ENCODE measurements at regions not wholly inside any gene's neighbourhood (a gene's known extent, or its start where the extent isn't known, plus 50 kb on each side); places are given as distances from the start of the nearest gene placed in this dataset.

- TF ChIP-seq DZIP1 (CRISPR knock-in tag; IDR thresholded peaks at IDR 0.05) (no peak), MEIS2 (CRISPR knock-in tag; IDR thresholded peaks at IDR 0.05) (no peak), KAT7 (CRISPR knock-in tag; IDR thresholded peaks at IDR 0.05; ENCODE audit: borderline replicate concordance) (no peak), KDM5A (IDR thresholded peaks at IDR 0.05; ENCODE audit: borderline replicate concordance, low read length) (no peak)
Observed at GRCh38 chr1:22333516-22334121, 118.0 kb upstream of the ZBTB40 start (continued).

- peak; percentile 28 for DNase-seq (ENCODE audit: low spot score)
- BruUV-seq (replicated peaks): no TSS peak
- no peak for ATAC-seq
- Histone ChIP-seq H3K4me2 (ENCODE audit: low read depth, low read length) (no peak overlapping the region), H2AFZ (ENCODE audit: low read length) (no peak overlapping the region), H3K27ac (ENCODE audit: extremely low read length, insufficient read depth, low read length) (no peak overlapping the region), H3K4me3 (replicated peaks in 1 of 3; ENCODE audit: insufficient read depth in 1 of 3, low read depth in 2 of 3, low read length in 3 of 3) (no peak overlapping the region), H3K27me3 (ENCODE audit: control insufficient read depth in 1 of 2, insufficient read depth in 2 of 2, low read length in 2 of 2) (peaks cover 3 to 47% of the 10 kb centered on the region in 2 experiments), H3K4me1 (ENCODE audit: insufficient read depth, low read length) (peaks cover 24% of the 10 kb centered on the region), H3K79me2 (ENCODE audit: insufficient read depth, low read length) (no peaks in the 10 kb centered on the region), H4K20me1 (ENCODE audit: insufficient read depth, low read length) (no peaks in the 10 kb centered on the region), H3K9ac (ENCODE audit: insufficient read depth, low read depth, low read length) (no peak overlapping the region), H3K36me3 (replicated peaks in 1 of 2; ENCODE audit: control insufficient read depth in 1 of 2, insufficient read depth in 2 of 2, low read length in 2 of 2) (no peaks in the 10 kb centered on the region), H3K9me3 (ENCODE audit: low read length) (no peaks in the 10 kb centered on the region)
- FAIRE-seq: no peak
- intact Hi-C loops (cut with micrococcal nuclease; ENCODE audit: unreplicated experiment) (no loop called here), in situ Hi-C loops (cut with HindIII; ENCODE audit: extremely low pct_ligation_motif_present, low pct_unique_long_range_greater_than_20kb) (no loop called here)
- ChIA-PET CTCF (ENCODE audit: low intra/inter-chr PET ratio, low total read pairs) (no interaction called here), POLR2A (no interaction called here)
- WGBS (ENCODE audit: low lambda C conversion rate): 0% methylated on average over 5 of the region's 6 CpGs
- TF ChIP-seq ZNF280B (CRISPR knock-in tag; IDR thresholded peaks at IDR 0.05; ENCODE audit: borderline replicate concordance) (no peak), SRSF1 (optimal IDR thresholded peaks at IDR 0.05; ENCODE audit: low read depth, low read length) (no peak), ZBTB43 (CRISPR knock-in tag; conservative IDR thresholded peaks at IDR 0.05) (peak; percentile 56; the same call in 1 of the 2 replicates), ZNF33B (CRISPR knock-in tag; IDR thresholded peaks at IDR 0.05) (no peak), DR1 (CRISPR knock-in tag; IDR thresholded peaks at IDR 0.05) (no peak), GABPA (IDR thresholded peaks at IDR 0.05; ENCODE audit: low read depth, low read length) (no peak), GABPA (CRISPR knock-in tag; IDR thresholded peaks at IDR 0.05; ENCODE audit: low read depth) (peak; percentile 53), NFIB (CRISPR knock-in tag; IDR thresholded peaks at IDR 0.05; ENCODE audit: borderline replicate concordance) (no peak), ATF7 (IDR thresholded peaks at IDR 0.05) (no peak), ATF7 (CRISPR knock-in tag; IDR thresholded peaks at IDR 0.05) (no peak), ZNF850 (CRISPR knock-in tag; conservative IDR thresholded peaks at IDR 0.05) (no peak), HNF4A (CRISPR knock-in tag; IDR thresholded peaks at IDR 0.05) (0 out of 2 replicates have a peak, but pooled peaks have one; percentile 9), TBL1XR1 (IDR thresholded peaks at IDR 0.05; ENCODE audit: borderline replicate concordance, low read length, partially characterized antibody) (no peak)
Observed at GRCh38 chr1:22334860-22335550, 116.6 kb upstream of the ZBTB40 start.

All from HepG2 (cell line).